ENCODE measurements at regions not wholly inside any gene's neighbourhood (a gene's known extent, or its start where the extent isn't known, plus 50 kb on each side); places are given as distances from the start of the nearest gene placed in this dataset.

GRCh38 chr5:39629946-39630345 is 205.2 kb upstream of the DAB2 start:
- no peak for TF ChIP-seq CTCF (IDR thresholded peaks at IDR 0.05)
- TF ChIP-seq POLR2A (IDR thresholded peaks at IDR 0.05) = no peak
- intact Hi-C loops (cut with DNase I; ENCODE audit: low total_unique reads) = no loop called here
- WGBS, 2 donors = 84 to 90% methylated on average over 5 of the region's 5 CpGs
- H3K4me3 ChIP-seq (ENCODE audit: low read depth, poor library complexity, severe bottlenecking) = no peak overlapping the region
- no peak for DNase-seq (ENCODE audit: low spot score in 2 of 2)

- no peak for DNase-seq (ENCODE audit: low spot score in 2 of 2)
- H3K4me3 ChIP-seq (ENCODE audit: low read depth, poor library complexity, severe bottlenecking) = no peak overlapping the region
- intact Hi-C loops (cut with DNase I; ENCODE audit: low total_unique reads) = no loop called here
- no peak for TF ChIP-seq CTCF (IDR thresholded peaks at IDR 0.05)
- 91 to 94% methylated on average over 2 of the region's 2 CpGs for WGBS, 2 donors
Measured at GRCh38 chr5:39628348-39628747, 203.6 kb upstream of the DAB2 start.

GRCh38 chr5:39624890-39625289 is 200.1 kb upstream of the DAB2 start:
- DNase-seq (ENCODE audit: low spot score in 2 of 2) = no peak
- TF ChIP-seq CTCF (IDR thresholded peaks at IDR 0.05) (no peak), POLR2A (IDR thresholded peaks at IDR 0.05) (no peak)
- intact Hi-C loops (cut with DNase I; ENCODE audit: low total_unique reads) = no loop called here
- 38 to 41% methylated on average over 2 of the region's 2 CpGs for WGBS, 2 donors
- H3K4me3 ChIP-seq (ENCODE audit: low read depth, poor library complexity, severe bottlenecking) = no peak overlapping the region

- TF ChIP-seq CTCF (IDR thresholded peaks at IDR 0.05) (no peak), POLR2A (IDR thresholded peaks at IDR 0.05) (no peak)
- 32 to 33% methylated on average over 1 of the region's 1 CpG for WGBS, 2 donors
- no peak for DNase-seq (ENCODE audit: low spot score in 2 of 2)
- no peak overlapping the region for H3K4me3 ChIP-seq (ENCODE audit: low read depth, poor library complexity, severe bottlenecking)
- intact Hi-C loops (cut with DNase I; ENCODE audit: low total_unique reads) = no loop called here
Measured at GRCh38 chr5:39624268-39624886, 199.6 kb upstream of the DAB2 start.

GRCh38 chr5:39623291-39623865 is 198.6 kb upstream of the DAB2 start:
- DNase-seq (ENCODE audit: low spot score in 2 of 2) = no peak
- TF ChIP-seq POLR2A (IDR thresholded peaks at IDR 0.05) (no peak), CTCF (IDR thresholded peaks at IDR 0.05) (no peak)
- intact Hi-C loops (cut with DNase I; ENCODE audit: low total_unique reads) = no loop called here
- no peak overlapping the region for H3K4me3 ChIP-seq (ENCODE audit: low read depth, poor library complexity, severe bottlenecking)
- WGBS, 2 donors = 76 to 79% methylated on average over 5 of the region's 5 CpGs

- WGBS, 2 donors = 85 to 94% methylated on average over 5 to 6 of the region's 6 CpGs
- TF ChIP-seq POLR2A (IDR thresholded peaks at IDR 0.05) = no peak
- no peak for TF ChIP-seq CTCF (IDR thresholded peaks at IDR 0.05)
- intact Hi-C loops (cut with DNase I; ENCODE audit: low total_unique reads) = no loop called here
- DNase-seq (ENCODE audit: low spot score in 2 of 2) = no peak
- H3K4me3 ChIP-seq (ENCODE audit: low read depth, poor library complexity, severe bottlenecking) = no peak overlapping the region
Measured at GRCh38 chr5:39622281-39622680, 197.5 kb upstream of the DAB2 start.
